Caco-2 (cell line): ENCODE measurements at regions not wholly inside any gene's neighbourhood (a gene's known extent, or its start where the extent isn't known, plus 50 kb on each side); places are given as distances from the start of the nearest gene placed in this dataset.

Source experiments
- BruUV-seq: library from RNA; stranded (reverse); fragments of 400-500 nt; replicated peaks from 2 replicates; lab custom pipeline; 2021; lab: Mats Ljungman, UMichigan
- CTCF ChIA-PET: fragments of 300-600 bp; sonication (Branson Sonifier 250); formaldehyde crosslinking; loops from one replicate; lab custom pipeline; 2022; ENCODE audit warnings: antibody characterized with exemption; lab: Charles Lee
- POLR2A ChIA-PET: fragments of 300-600 bp; sonication (Branson Sonifier 250); formaldehyde crosslinking; loops from one replicate; lab custom pipeline; 2022; ENCODE audit warnings: antibody characterized with exemption; lab: Charles Lee
- DNase-seq, 2 experiments: peaks; one replicate each; pipeline versions ENCODE4 v3.0.0 to v3.0.0-alpha.2; 2020 to 2022
- H3K27me3 ChIP-seq: replicated peaks from 2 replicates; pipeline ENCODE4 v1.6.0; 2011; ENCODE audit warnings: low read length; ENCODE audit not compliant: control insufficient read depth, insufficient read depth
- H3K36me3 ChIP-seq: 2 replicates; pipeline ENCODE4 v1.5.1; 2011; ENCODE audit warnings: low read length; ENCODE audit not compliant: control insufficient read depth, insufficient read depth
- H3K4me1 ChIP-seq: fragments of 250-450 bp; sonication (Bioruptor Pico); 2 replicates; pipeline ENCODE4 v1.5.1; 2020; ENCODE audit warnings: mild to moderate bottlenecking
- H3K4me3 ChIP-seq: 2 replicates; pipeline ENCODE4 v1.5.1; 2011; ENCODE audit warnings: low read depth, mild to moderate bottlenecking, control low read depth, low read length
- H3K9me3 ChIP-seq: fragments of 250-450 bp; sonication (Bioruptor Pico); 2 replicates; pipeline ENCODE4 v1.5.1; 2020; ENCODE audit warnings: mild to moderate bottlenecking, moderate library complexity
- H3K27ac Mint-ChIP-seq: one replicate; pipeline ENCODE4 v1.8.0; 2022; ENCODE audit warnings: mixed read lengths; ENCODE audit not compliant: unreplicated experiment
- H3K27me3 Mint-ChIP-seq: one replicate; pipeline ENCODE4 v1.8.0; 2022; ENCODE audit warnings: mixed read lengths; ENCODE audit not compliant: insufficient read depth, unreplicated experiment
- H3K36me3 Mint-ChIP-seq: one replicate; pipeline ENCODE4 v1.8.0; 2022; ENCODE audit warnings: mild to moderate bottlenecking, mixed read lengths; ENCODE audit not compliant: insufficient read depth, unreplicated experiment
- H3K4me1 Mint-ChIP-seq: one replicate; pipeline ENCODE4 v1.8.0; 2022; ENCODE audit warnings: low read depth, mixed read lengths; ENCODE audit not compliant: unreplicated experiment
- H3K4me3 Mint-ChIP-seq: one replicate; pipeline ENCODE4 v1.8.0; 2022; ENCODE audit warnings: mild to moderate bottlenecking, moderate library complexity, mixed read lengths; ENCODE audit not compliant: unreplicated experiment
- H3K9me3 Mint-ChIP-seq: one replicate; pipeline ENCODE4 v1.8.0; 2022; ENCODE audit warnings: mixed read lengths; ENCODE audit not compliant: unreplicated experiment
- CTCF ChIP-seq, 2 experiments: fragments of 200-600 bp in 1 of 2; IDR thresholded peaks; 1 replicate in 1 of 2; 2 replicates in 1 of 2; pipeline versions ENCODE4 v1.5.1 to v1.8.0; 2011 to 2022; ENCODE audit warnings: antibody characterized with exemption in 1 of 2, control low read depth in 1 of 2, inconsistent platforms in 1 of 2, low read depth in 1 of 2, low read length in 1 of 2, mild to moderate bottlenecking in 1 of 2, moderate library complexity in 1 of 2; ENCODE audit not compliant: insufficient read depth in 1 of 2, severe bottlenecking in 1 of 2, unreplicated experiment in 1 of 2
- intact Hi-C: fragments of 100-400 bp; cut with micrococcal nuclease; formaldehyde crosslinking; loops from one replicate; pipeline ENCODE4 v1.10.0; 2022; ENCODE audit not compliant: unreplicated experiment

- no TSS peak for BruUV-seq
- no peaks in the 10 kb centered on the region; the same call in 1 of the 2 replicates for H3K27me3 ChIP-seq
- no peaks in the 10 kb centered on the region for H3K36me3 Mint-ChIP-seq
- no peaks in the 10 kb centered on the region for H3K4me1 ChIP-seq
- no peaks in the 10 kb centered on the region for H3K9me3 Mint-ChIP-seq
- TF ChIP-seq CTCF (IDR thresholded peaks at IDR 0.05; ENCODE audit: insufficient read depth in 1 of 2, low read depth in 1 of 2, low read length in 1 of 2, severe bottlenecking in 1 of 2, unreplicated experiment in 1 of 2): no peak
- H3K4me1 Mint-ChIP-seq: peaks cover 4% of the 10 kb centered on the region
- H3K36me3 ChIP-seq: no peaks in the 10 kb centered on the region
- no peak for DNase-seq
- no peak overlapping the region for H3K27ac Mint-ChIP-seq
- ChIA-PET POLR2A (no interaction called here), CTCF (no interaction called here)
- no peak overlapping the region for H3K4me3 Mint-ChIP-seq
- no peaks in the 10 kb centered on the region for H3K9me3 ChIP-seq
- intact Hi-C loops: no loop called here
- peaks cover 26% of the 10 kb centered on the region for H3K27me3 Mint-ChIP-seq
- H3K4me3 ChIP-seq: no peak overlapping the region
These were observed 160.2 kb downstream of the C11orf91 start for GRCh38 chr11:33540427-33540826.

GRCh38 chr11:33539751-33540150 lies 160.9 kb downstream of the C11orf91 start:
- ChIA-PET POLR2A (no interaction called here), CTCF (no interaction called here)
- Mint-ChIP-seq H3K9me3 (no peaks in the 10 kb centered on the region), H3K27ac (no peak overlapping the region), H3K27me3 (peaks cover 26% of the 10 kb centered on the region), H3K4me1 (peaks cover 4% of the 10 kb centered on the region), H3K36me3 (no peaks in the 10 kb centered on the region), H3K4me3 (no peak overlapping the region)
- no TSS peak for BruUV-seq
- Histone ChIP-seq H3K36me3 (no peaks in the 10 kb centered on the region), H3K27me3 (no peaks in the 10 kb centered on the region; the same call in 1 of the 2 replicates), H3K4me1 (no peaks in the 10 kb centered on the region), H3K4me3 (no peak overlapping the region), H3K9me3 (no peaks in the 10 kb centered on the region)
- no peak for DNase-seq
- TF ChIP-seq CTCF (IDR thresholded peaks at IDR 0.05; ENCODE audit: insufficient read depth in 1 of 2, low read depth in 1 of 2, low read length in 1 of 2, severe bottlenecking in 1 of 2, unreplicated experiment in 1 of 2): no peak
- intact Hi-C loops: no loop called here

GRCh38 chr11:33538726-33539125 lies 161.9 kb downstream of the C11orf91 start:
- Mint-ChIP-seq H3K27ac (no peak overlapping the region), H3K4me1 (peaks cover 4% of the 10 kb centered on the region), H3K27me3 (peaks cover 26% of the 10 kb centered on the region), H3K36me3 (no peaks in the 10 kb centered on the region), H3K9me3 (no peaks in the 10 kb centered on the region), H3K4me3 (no peak overlapping the region)
- TF ChIP-seq CTCF (IDR thresholded peaks at IDR 0.05; ENCODE audit: insufficient read depth in 1 of 2, low read depth in 1 of 2, low read length in 1 of 2, severe bottlenecking in 1 of 2, unreplicated experiment in 1 of 2): no peak
- POLR2A ChIA-PET: no interaction called here
- Histone ChIP-seq H3K9me3 (no peaks in the 10 kb centered on the region), H3K27me3 (no peaks in the 10 kb centered on the region; the same call in 1 of the 2 replicates), H3K4me1 (no peaks in the 10 kb centered on the region), H3K4me3 (no peak overlapping the region), H3K36me3 (no peaks in the 10 kb centered on the region)
- intact Hi-C loops: no loop called here
- CTCF ChIA-PET: no interaction called here
- BruUV-seq: no TSS peak
- DNase-seq: no peak
